Testis (tissue), 2 donors: ENCODE measurements at regions not wholly inside any gene's neighbourhood (a gene's known extent, or its start where the extent isn't known, plus 50 kb on each side); places are given as distances from the start of the nearest gene placed in this dataset.

ENCODE experiments used
- DNase-seq: peaks from one replicate; pipeline ENCODE4 v3.0.0-alpha.2; 2019
- H3K27ac ChIP-seq, 2 donors: fragments of 200-600 bp; sonication (generic); one replicate each; pipeline ENCODE4 v1.5.1; 2019
- H3K27me3 ChIP-seq: fragments of 200-600 bp; sonication (generic); one replicate; pipeline ENCODE4 v1.5.1; 2019
- H3K36me3 ChIP-seq: fragments of 200-600 bp; sonication (generic); one replicate; pipeline ENCODE4 v1.5.1; 2017; ENCODE audit warnings: low read depth; ENCODE audit errors: missing control alignments
- H3K4me1 ChIP-seq: fragments of 200-600 bp; sonication (generic); one replicate; pipeline ENCODE4 v1.5.1; 2019
- H3K4me3 ChIP-seq, 2 donors: fragments of 200-600 bp; sonication (generic); one replicate each; pipeline ENCODE4 v1.5.1; 2017 to 2019
- H3K9me3 ChIP-seq: fragments of 200-600 bp; sonication (generic); one replicate; pipeline ENCODE4 v1.5.1; 2017
- CTCF ChIP-seq, 3 experiments: fragments of 450-650 bp in 2 of 3; fragments of 200-600 bp in 1 of 3; sonication (generic) in 1 of 3; IDR thresholded peaks; one replicate each; pipeline ENCODE4 v1.5.1; 2016 to 2019; ENCODE audit warnings: antibody characterized with exemption in 3 of 3, mild to moderate bottlenecking in 2 of 3, moderate library complexity in 1 of 3
- POLR2A ChIP-seq: fragments of 450-650 bp; IDR thresholded peaks from one replicate; pipeline ENCODE4 v1.6.1; 2017; ENCODE audit warnings: antibody characterized with exemption, mild to moderate bottlenecking, moderate library complexity
- WGBS, 2 donors: methylation state at CpG; one replicate each; pipeline ENCODE4 v1.1.5; 2018; 5-methylcytosine and 5-hydroxymethylcytosine counted together
- intact Hi-C: fragments of 100-400 bp; cut with DNase I; formaldehyde crosslinking; loops from one replicate; pipeline ENCODE4 v1.15.1; 2023; ENCODE audit warnings: low total_unique reads

GRCh38 chr2:53302455-53302854, 465.1 kb upstream of the CHAC2 start:
- H3K27me3 ChIP-seq: no peaks in the 10 kb centered on the region
- H3K9me3 ChIP-seq: no peaks in the 10 kb centered on the region
- 95 to 100% methylated on average over 1 of the region's 1 CpG for WGBS, 2 donors
- no peak for TF ChIP-seq POLR2A
- TF ChIP-seq CTCF (IDR thresholded peaks at IDR 0.05): no peak
- intact Hi-C loops: no loop called here
- no peaks in the 10 kb centered on the region for H3K36me3 ChIP-seq
- DNase-seq: no peak
- H3K4me3 ChIP-seq: no peak overlapping the region
- H3K4me1 ChIP-seq: no peaks in the 10 kb centered on the region
- H3K27ac ChIP-seq: no peak overlapping the region

- H3K27ac ChIP-seq: no peak overlapping the region
- intact Hi-C loops: no loop called here
- no peaks in the 10 kb centered on the region for H3K36me3 ChIP-seq
- no peaks in the 10 kb centered on the region for H3K4me1 ChIP-seq
- H3K9me3 ChIP-seq: no peaks in the 10 kb centered on the region
- TF ChIP-seq CTCF (IDR thresholded peaks at IDR 0.05) (no peak), POLR2A (no peak)
- H3K27me3 ChIP-seq: no peaks in the 10 kb centered on the region
- no peak overlapping the region for H3K4me3 ChIP-seq
- no peak for DNase-seq
Observed at GRCh38 chr2:53289309-53290006, 478.1 kb upstream of the CHAC2 start.

DNA sequence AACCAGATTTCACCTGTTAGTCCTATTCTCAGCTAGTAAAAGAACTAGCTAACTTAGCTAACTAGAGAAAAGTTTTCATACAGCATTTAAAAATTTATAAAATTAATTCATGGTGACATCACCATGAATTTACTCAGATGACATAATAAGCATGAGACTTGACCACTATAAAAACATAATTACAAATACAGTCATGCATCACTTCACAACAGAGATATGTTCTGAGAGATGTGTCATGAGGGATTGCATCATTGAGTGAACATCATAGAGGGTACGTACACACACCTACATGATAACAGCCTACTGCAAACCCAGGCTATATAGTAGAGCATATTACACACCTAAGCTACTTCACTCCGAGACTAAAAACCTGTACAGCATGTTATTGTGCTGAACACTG, 481.3 kb upstream of the CHAC2 start:
- H3K4me1 ChIP-seq: no peaks in the 10 kb centered on the region
- H3K4me3 ChIP-seq: no peak overlapping the region
- H3K27ac ChIP-seq: no peak overlapping the region
- TF ChIP-seq CTCF (IDR thresholded peaks at IDR 0.05): no peak
- TF ChIP-seq POLR2A: no peak
- no peaks in the 10 kb centered on the region for H3K27me3 ChIP-seq
- WGBS, 2 donors: 93 to 98% methylated on average over 2 of the region's 2 CpGs
- intact Hi-C loops: no loop called here
- H3K36me3 ChIP-seq: no peaks in the 10 kb centered on the region
- no peaks in the 10 kb centered on the region for H3K9me3 ChIP-seq
- DNase-seq: no peak

DNA sequence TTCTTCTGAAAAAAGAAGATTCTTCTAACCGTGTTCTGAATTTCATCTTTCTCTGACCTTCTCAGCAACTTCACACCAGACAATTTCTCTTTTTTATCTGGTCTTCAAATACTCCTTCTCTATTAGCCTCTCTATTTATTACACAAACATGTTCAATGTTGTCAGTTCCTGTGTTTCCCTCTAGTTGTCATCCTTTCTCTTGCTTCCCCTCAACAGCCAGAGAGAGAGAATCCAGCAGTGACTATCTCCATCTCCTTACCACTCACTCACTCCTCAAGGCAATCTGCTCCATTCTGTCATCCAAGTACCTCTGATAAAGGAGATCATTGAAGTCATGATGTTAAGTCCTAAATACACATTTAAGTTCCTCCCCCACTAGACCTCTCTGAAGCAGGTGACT, 491.9 kb upstream of the CHAC2 start:
- intact Hi-C loops: no loop called here
- 65 to 86% methylated on average over 1 of the region's 1 CpG for WGBS, 2 donors
- Histone ChIP-seq H3K4me3 (no peak overlapping the region), H3K9me3 (no peaks in the 10 kb centered on the region), H3K36me3 (no peaks in the 10 kb centered on the region), H3K27ac (no peak overlapping the region), H3K4me1 (no peaks in the 10 kb centered on the region), H3K27me3 (no peaks in the 10 kb centered on the region)
- TF ChIP-seq POLR2A (no peak), CTCF (IDR thresholded peaks at IDR 0.05) (no peak)
- no peak for DNase-seq

DNA sequence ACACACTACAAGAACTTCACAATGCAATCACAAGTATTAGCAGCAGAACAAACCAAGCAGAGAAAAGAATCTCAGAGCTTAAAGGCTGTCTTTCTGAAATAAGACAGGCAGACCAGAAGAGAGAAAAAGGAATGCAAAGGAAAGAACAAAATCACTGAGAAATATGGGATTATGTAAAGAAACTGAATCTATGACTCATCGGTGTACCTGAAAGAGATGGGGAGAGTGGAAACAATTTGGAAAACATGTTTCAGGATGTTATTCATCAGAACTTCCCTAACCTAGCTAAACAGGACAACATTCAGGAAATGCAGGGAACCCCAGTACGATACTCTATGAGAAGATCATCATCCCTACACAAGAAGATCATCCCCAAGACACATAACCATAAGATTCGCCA, 499.0 kb upstream of the CHAC2 start:
- no peak for DNase-seq
- Histone ChIP-seq H3K27ac (no peak overlapping the region), H3K36me3 (no peaks in the 10 kb centered on the region), H3K9me3 (no peaks in the 10 kb centered on the region), H3K4me3 (no peak overlapping the region), H3K4me1 (no peaks in the 10 kb centered on the region), H3K27me3 (no peaks in the 10 kb centered on the region)
- intact Hi-C loops: no loop called here
- 87 to 96% methylated on average over 3 of the region's 3 CpGs for WGBS, 2 donors
- TF ChIP-seq POLR2A (no peak), CTCF (IDR thresholded peaks at IDR 0.05) (no peak)
